T-helper 2 cell treated with Interferon-gamma antibody and Interleukin-4, amounts not matched to agents 100 ng/mL and 5 ng/mL, for 36 hours (primary cell): ENCODE measurements at regions not wholly inside any gene's neighbourhood (a gene's known extent, or its start where the extent isn't known, plus 50 kb on each side); places are given as distances from the start of the nearest gene placed in this dataset.

Experiments
- intact Hi-C: fragments of 100-400 bp; cut with micrococcal nuclease; formaldehyde crosslinking; loops from one replicate; pipeline ENCODE4 v1.15.1; 2023

- intact Hi-C loops: no loop called here
Observed at GRCh38 chr6:71395731-71396409, 107.3 kb downstream of the OGFRL1 start.

GRCh38 chr6:71396410-71396801, 107.8 kb downstream of the OGFRL1 start:
- intact Hi-C loops: no loop called here

GRCh38 chr6:71399279-71399678, 110.7 kb downstream of the OGFRL1 start:
- intact Hi-C loops: no loop called here

GRCh38 chr6:71400852-71401251, 112.2 kb downstream of the OGFRL1 start:
- intact Hi-C loops: no loop called here

GRCh38 chr6:71402096-71402495, 113.5 kb downstream of the OGFRL1 start:
- intact Hi-C loops: no loop called here

- intact Hi-C loops: no loop called here
Observed at GRCh38 chr6:71403422-71404134, 115.0 kb downstream of the OGFRL1 start.

GRCh38 chr6:71404145-71404966, 115.7 kb downstream of the OGFRL1 start:
- intact Hi-C loops: no loop called here

GRCh38 chr6:71404967-71405278, 116.3 kb downstream of the OGFRL1 start:
- intact Hi-C loops: no loop called here

GRCh38 chr6:71405416-71405815, 116.8 kb downstream of the OGFRL1 start:
- intact Hi-C loops: no loop called here

- intact Hi-C loops: no loop called here
Observed at GRCh38 chr6:71406865-71407860, 118.6 kb downstream of the OGFRL1 start.

GRCh38 chr6:71408787-71409723, 120.4 kb downstream of the OGFRL1 start:
- intact Hi-C loops: no loop called here

- intact Hi-C loops: no loop called here
Observed at GRCh38 chr6:71410164-71410566, 121.6 kb downstream of the OGFRL1 start.

GRCh38 chr6:71410681-71411080, 122.1 kb downstream of the OGFRL1 start:
- intact Hi-C loops: no loop called here

GRCh38 chr6:71411882-71412281, 123.3 kb downstream of the OGFRL1 start:
- intact Hi-C loops: no loop called here

- intact Hi-C loops: no loop called here
Observed at GRCh38 chr6:71412559-71413140, 124.0 kb downstream of the OGFRL1 start.

- intact Hi-C loops: no loop called here
Observed at GRCh38 chr6:71414486-71414885, 125.9 kb downstream of the OGFRL1 start.

- intact Hi-C loops: no loop called here
Observed at GRCh38 chr6:71419217-71420094, 130.8 kb downstream of the OGFRL1 start.

GRCh38 chr6:71420095-71420692, 131.6 kb downstream of the OGFRL1 start:
- intact Hi-C loops: no loop called here
